ENCODE measurements at regions not wholly inside any gene's neighbourhood (a gene's known extent, or its start where the extent isn't known, plus 50 kb on each side); places are given as distances from the start of the nearest gene placed in this dataset.

DNA sequence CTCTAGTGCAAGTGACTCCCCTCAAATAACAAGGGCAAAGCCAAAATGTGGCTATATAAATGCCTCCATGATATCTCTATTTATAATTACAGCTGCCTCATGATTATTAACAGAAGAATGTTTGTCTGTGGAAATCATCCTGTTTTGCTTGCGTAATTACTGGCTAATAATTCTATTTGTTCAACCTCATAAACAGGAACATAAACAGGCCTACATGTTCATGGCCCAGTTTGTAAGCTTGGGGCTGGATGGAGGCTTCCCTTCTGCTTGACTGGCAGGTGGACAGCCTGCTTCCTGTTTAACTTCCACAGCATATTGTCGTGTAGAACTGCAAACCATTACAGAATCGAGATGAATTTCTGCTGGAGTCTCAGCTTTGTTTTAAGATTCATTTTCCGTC is 766.0 kb upstream of the MAP3K7 start:
- CTCF ChIA-PET (ENCODE audit: partially characterized antibody): interaction anchor here (0.8 to 1.3 kb wide), 4 partner anchors 14 to 272 kb away, joined by 3 to 5 read pairs (median 3); no protein-coding TSS in a partner anchor
- H3K14ac ChIP-seq (ENCODE audit: insufficient read length): no peak overlapping the region
- H3K23ac ChIP-seq (ENCODE audit: insufficient read length): no peak overlapping the region
- H2BK5ac ChIP-seq (ENCODE audit: low read depth, low read length): no peak overlapping the region
- H2BK120ac ChIP-seq (replicated peaks; ENCODE audit: low read depth, low read length): no peak overlapping the region
- no peak overlapping the region for H2BK15ac ChIP-seq (ENCODE audit: low read length)
- H4K5ac ChIP-seq (ENCODE audit: insufficient read length, low read depth, low read length): no peak overlapping the region
- POLR2A ChIA-PET (ENCODE audit: partially characterized antibody): no interaction called here
- no peak overlapping the region for H3K4ac ChIP-seq (replicated peaks; ENCODE audit: insufficient read length, low read depth, low read length)
- no peak overlapping the region for H3K27ac ChIP-seq (ENCODE audit: low read depth, low read length)
- H3K23me2 ChIP-seq (ENCODE audit: low read depth, low read length): no peaks in the 10 kb centered on the region
- H4K91ac ChIP-seq (replicated peaks; ENCODE audit: insufficient read length, low read length): no peak overlapping the region
- H3K27me3 ChIP-seq (replicated peaks in 1 of 4; ENCODE audit: control insufficient read depth in 3 of 4, extremely low read depth in 1 of 4, insufficient read depth in 3 of 4, low read length in 3 of 4): no peaks in the 10 kb centered on the region
- no peak overlapping the region for H3K9ac ChIP-seq (replicated peaks in 1 of 4; ENCODE audit: extremely low read depth in 1 of 4, low read depth in 3 of 4, low read length in 3 of 4)
- no peak overlapping the region for H3K18ac ChIP-seq (ENCODE audit: extremely low read depth, low read length)
- H4K20me1 ChIP-seq (replicated peaks in 1 of 2; ENCODE audit: control insufficient read depth in 1 of 2, insufficient read depth in 2 of 2, low read length in 2 of 2): no peaks in the 10 kb centered on the region
- 92% methylated on average over 4 of the region's 4 CpGs; no CpG with 5 or more reads in 1 of the 2 experiments for WGBS, 2 experiments (ENCODE audit: extremely low coverage in 1 of 2, insufficient coverage in 1 of 2, insufficient read length in 1 of 2, insufficient replicate concordance in 2 of 2, low coverage in 1 of 2, low lambda C conversion rate in 2 of 2, missing lambda C conversion rate in 1 of 2)
- no peak overlapping the region for H2BK20ac ChIP-seq (ENCODE audit: low read length)
- H2AK5ac ChIP-seq (ENCODE audit: low read depth, low read length): no peak overlapping the region
- H3K79me2 ChIP-seq (ENCODE audit: control insufficient read depth in 1 of 2, insufficient read depth in 2 of 2, low read length in 2 of 2): no peaks in the 10 kb centered on the region
- DNase-seq (ENCODE audit: low read depth in 1 of 2, low spot score in 2 of 2) (no peak), FAIRE-seq (no peak)
- no peaks in the 10 kb centered on the region for H3K9me3 ChIP-seq (ENCODE audit: insufficient read depth in 2 of 2, low read depth in 1 of 2, low read length in 1 of 2)
- no peak overlapping the region for H4K8ac ChIP-seq (ENCODE audit: extremely low read depth, insufficient read depth, low read length)
- H2AFZ ChIP-seq (ENCODE audit: low read length): no peak overlapping the region
- H3K79me1 ChIP-seq (ENCODE audit: low read depth, low read length): no peaks in the 10 kb centered on the region
- H3K36me3 ChIP-seq (ENCODE audit: control insufficient read depth in 2 of 4, insufficient read depth in 4 of 4, low read length in 3 of 4): no peaks in the 10 kb centered on the region
- H2BK12ac ChIP-seq (ENCODE audit: low read depth, low read length): no peak overlapping the region
- no peak overlapping the region for H3K4me2 ChIP-seq (ENCODE audit: insufficient read depth in 1 of 2, low read depth in 2 of 2, low read length in 2 of 2)
- H3K56ac ChIP-seq (replicated peaks; ENCODE audit: insufficient read length, low read depth, low read length): no peak overlapping the region
- no peak overlapping the region for H3K4me3 ChIP-seq (ENCODE audit: extremely low read depth in 1 of 4, insufficient read depth in 2 of 4, low read depth in 3 of 4, low read length in 4 of 4)
- H3K4me1 ChIP-seq (replicated peaks in 1 of 4; ENCODE audit: control insufficient read depth in 3 of 4, insufficient read depth in 4 of 4, low read length in 3 of 4): no peaks in the 10 kb centered on the region
- no peak for TF ChIP-seq SAP30 (IDR thresholded peaks at IDR 0.05; ENCODE audit: insufficient read depth, insufficient replicate concordance, low read length)
- TF ChIP-seq NANOG (IDR thresholded peaks at IDR 0.05; ENCODE audit: insufficient read depth, low read depth, low read length, poor library complexity, severe bottlenecking): no peak
- no peak for TF ChIP-seq SRF (IDR thresholded peaks at IDR 0.05; ENCODE audit: low read depth, low read length)
- no peak for TF ChIP-seq CTBP2 (IDR thresholded peaks at IDR 0.05; ENCODE audit: borderline replicate concordance, insufficient read depth, insufficient read length, low read length)
- no peak for TF ChIP-seq ASH2L (IDR thresholded peaks at IDR 0.05; ENCODE audit: low read length)
- no peak for TF ChIP-seq KDM5A (IDR thresholded peaks at IDR 0.05; ENCODE audit: low read length)
- TF ChIP-seq JUND (IDR thresholded peaks at IDR 0.05; ENCODE audit: low read length): no peak
- no peak for TF ChIP-seq CHD2 (IDR thresholded peaks at IDR 0.05; ENCODE audit: low read length)
- no peak for TF ChIP-seq HDAC2 (IDR thresholded peaks at IDR 0.05; ENCODE audit: borderline replicate concordance in 1 of 2, low read depth in 2 of 2, low read length in 2 of 2)
- TF ChIP-seq SIN3A (conservative IDR thresholded peaks at IDR 0.05 in 1 of 2, IDR thresholded peaks at IDR 0.05 in 1 of 2; ENCODE audit: low read depth in 1 of 2, low read length in 2 of 2): no peak
- no peak for TF ChIP-seq CBX8 (IDR thresholded peaks at IDR 0.05; ENCODE audit: borderline replicate concordance, low read depth, low read length)
- TF ChIP-seq SUZ12 (IDR thresholded peaks at IDR 0.05; ENCODE audit: low read length): no peak
- TF ChIP-seq BACH1 (IDR thresholded peaks at IDR 0.05; ENCODE audit: low read length): no peak
- TF ChIP-seq SP1 (IDR thresholded peaks at IDR 0.05; ENCODE audit: low read depth, low read length): no peak
- TF ChIP-seq POLR2A (IDR thresholded peaks at IDR 0.05; ENCODE audit: control extremely low read depth in 1 of 2, low read depth in 2 of 2, low read length in 2 of 2): no peak
- TF ChIP-seq SIRT6 (IDR thresholded peaks at IDR 0.05; ENCODE audit: low read length): no peak

Data from H1 (cell line).